NB4 (cell line): ENCODE measurements at regions not wholly inside any gene's neighbourhood (a gene's known extent, or its start where the extent isn't known, plus 50 kb on each side); places are given as distances from the start of the nearest gene placed in this dataset.

Source experiments
- CTCF ChIP-seq: IDR thresholded peaks from one replicate; pipeline ENCODE4 v1.5.1; 2012; ENCODE audit warnings: low read depth, low read length
- MAX ChIP-seq: IDR thresholded peaks from 2 replicates; pipeline ENCODE4 v1.6.1; 2011; ENCODE audit warnings: low read depth, low read length
- POLR2A ChIP-seq: IDR thresholded peaks from 2 replicates; pipeline ENCODE4 v1.6.1; 2011; ENCODE audit warnings: mild to moderate bottlenecking; ENCODE audit not compliant: insufficient read length; ENCODE audit errors: extremely low read depth

GRCh38 chr1:185581961-185582725 lies 152.0 kb upstream of the HMCN1 start:
- no peak for TF ChIP-seq CTCF
- TF ChIP-seq POLR2A = no peak
- TF ChIP-seq MAX = no peak
